HEK293T (cell line): ENCODE measurements at regions not wholly inside any gene's neighbourhood (a gene's known extent, or its start where the extent isn't known, plus 50 kb on each side); places are given as distances from the start of the nearest gene placed in this dataset.

Experiments used
- ARNT ChIP-seq: fragments of 450-650 bp; IDR thresholded peaks from 2 replicates; pipeline ENCODE4 v1.6.1; 2017; ENCODE audit warnings: mild to moderate bottlenecking
- BHLHE40 ChIP-seq: fragments of 450-650 bp; IDR thresholded peaks from 2 replicates; pipeline ENCODE4 v1.6.1; 2016; ENCODE audit warnings: mild to moderate bottlenecking, moderate library complexity, borderline replicate concordance
- ELF4 ChIP-seq: fragments of 450-650 bp; IDR thresholded peaks from 2 replicates; pipeline ENCODE4 v1.6.1; 2017; ENCODE audit warnings: antibody characterized with exemption
- FOXK2 ChIP-seq: fragments of 450-650 bp; IDR thresholded peaks from 2 replicates; pipeline ENCODE4 v1.6.1; 2016; ENCODE audit warnings: mild to moderate bottlenecking
- FOXM1 ChIP-seq: fragments of 450-650 bp; IDR thresholded peaks from 2 replicates; pipeline ENCODE4 v1.6.1; 2017; ENCODE audit warnings: mild to moderate bottlenecking, borderline replicate concordance
- HDGF ChIP-seq: fragments of 450-650 bp; IDR thresholded peaks from 2 replicates; pipeline ENCODE4 v1.6.1; 2017; ENCODE audit warnings: antibody characterized with exemption, borderline replicate concordance
- L3MBTL2 ChIP-seq: fragments of 450-650 bp; conservative IDR thresholded peaks from 2 replicates; pipeline ENCODE4 v1.6.1; 2016; ENCODE audit warnings: mild to moderate bottlenecking
- NFRKB ChIP-seq: fragments of 450-650 bp; IDR thresholded peaks from 2 replicates; pipeline ENCODE4 v1.6.1; 2016; ENCODE audit warnings: mild to moderate bottlenecking, moderate library complexity
- SP1 ChIP-seq: fragments of 450-650 bp; IDR thresholded peaks from 2 replicates; pipeline ENCODE4 v1.6.1; 2017
- TARDBP ChIP-seq: fragments of 450-650 bp; IDR thresholded peaks from 2 replicates; pipeline ENCODE4 v1.6.1; 2016
- ZNF384 ChIP-seq: fragments of 450-650 bp; IDR thresholded peaks from 2 replicates; pipeline ENCODE4 v1.6.1; 2016

GRCh38 chr6:139710556-139710955 lies 336.1 kb upstream of the CITED2 start:
- TF ChIP-seq BHLHE40 (no peak), TARDBP (no peak), HDGF (no peak), NFRKB (no peak), SP1 (no peak), ZNF384 (no peak), L3MBTL2 (no peak), FOXM1 (no peak), ARNT (no peak), FOXK2 (no peak), ELF4 (no peak)
